K562 (cell line): ENCODE measurements at regions not wholly inside any gene's neighbourhood (a gene's known extent, or its start where the extent isn't known, plus 50 kb on each side); places are given as distances from the start of the nearest gene placed in this dataset.
A peak's percentile ranks its signal among the peaks of the same experiment; 100 is the strongest.

Experiments
- CBFA2T3 ChIP-seq: fragments of 450-650 bp; IDR thresholded peaks from 2 replicates; pipeline ENCODE4 v1.6.1; 2017
- EWSR1 ChIP-seq: fragments of 450-650 bp; IDR thresholded peaks from 2 replicates; pipeline ENCODE4 v1.6.1; 2018; ENCODE audit warnings: borderline replicate concordance, mild to moderate bottlenecking, low read depth, moderate library complexity; ENCODE audit not compliant: partially characterized antibody
- HMBOX1 ChIP-seq: sonication (generic); IDR thresholded peaks from 2 replicates; pipeline ENCODE4 v1.6.1; 2016
- MAFF ChIP-seq: IDR thresholded peaks from 2 replicates; pipeline ENCODE4 v1.6.1; 2012; ENCODE audit warnings: low read length, improper control_type of control experiment
- MAFG ChIP-seq: fragments of 450-650 bp; conservative IDR thresholded peaks from 2 replicates; pipeline ENCODE4 v1.6.1; 2016; ENCODE audit warnings: missing genetic modification characterization, missing compliant biosample characterization
- MED1 ChIP-seq: sonication (generic); formaldehyde crosslinking; IDR thresholded peaks from 2 replicates; pipeline ENCODE4 v1.8.1; 2023; ENCODE audit warnings: missing genetic modification reagents, borderline replicate concordance
- SMAD4 ChIP-seq: fragments of 250-450 bp; sonication (Bioruptor Pico); conservative IDR thresholded peaks from 2 replicates; pipeline ENCODE4 v1.8.0; 2021; ENCODE audit warnings: inconsistent platforms, mild to moderate bottlenecking, moderate library complexity
- SRSF3 ChIP-seq: fragments of 200-400 bp; formaldehyde crosslinking; IDR thresholded peaks from 2 replicates; pipeline ENCODE4 v1.6.1; 2016; ENCODE audit warnings: mild to moderate bottlenecking, low read length, moderate library complexity; ENCODE audit not compliant: insufficient read depth
- SUPT5H ChIP-seq: fragments of 450-650 bp; IDR thresholded peaks from 2 replicates; pipeline ENCODE4 v1.6.1; 2016
- UBTF ChIP-seq, 2 experiments: IDR thresholded peaks; 2 replicates each; pipeline ENCODE4 v1.6.1; 2012; ENCODE audit warnings: improper control_type of control experiment in 2 of 2, low read depth in 2 of 2, low read length in 2 of 2, borderline replicate concordance in 1 of 2
- ZBTB26 ChIP-seq: fragments of 450-650 bp; formaldehyde crosslinking; IDR thresholded peaks from 2 replicates; pipeline ENCODE4 v1.4.0; 2022; ENCODE audit warnings: missing genetic modification characterization
- ZMIZ1 ChIP-seq, 2 experiments: fragments of 150-350 bp in 1 of 2; IDR thresholded peaks; 2 replicates each; pipeline ENCODE4 v1.6.1; 2012 to 2016; ENCODE audit warnings: low read depth in 2 of 2, low read length in 2 of 2, mild to moderate bottlenecking in 1 of 2, moderate library complexity in 1 of 2
- ZNF143 ChIP-seq: sonication (generic); formaldehyde crosslinking; IDR thresholded peaks from 2 replicates; pipeline ENCODE4 v1.9.0; 2022; ENCODE audit warnings: mild to moderate bottlenecking, missing genetic modification reagents
- ZNF316 ChIP-seq: fragments of 450-650 bp; IDR thresholded peaks from 2 replicates; pipeline ENCODE4 v1.6.1; 2016
- ZNF507 ChIP-seq: conservative IDR thresholded peaks from 2 replicates; pipeline ENCODE4 v1.6.1; 2017; ENCODE audit warnings: missing genetic modification characterization, missing compliant biosample characterization
- ZNF518B ChIP-seq: fragments of 250-450 bp; sonication (Bioruptor Pico); IDR thresholded peaks from 2 replicates; pipeline ENCODE4 v1.5.0; 2021; ENCODE audit warnings: mild to moderate bottlenecking, moderate library complexity

- TF ChIP-seq ZNF518B (CRISPR knock-in tag) (no peak), UBTF (IDR thresholded peaks at IDR 0.05; ENCODE audit: borderline replicate concordance in 1 of 2, low read depth in 2 of 2, low read length in 2 of 2) (no peak), ZBTB26 (CRISPR knock-in tag) (no peak), MAFF (peak; percentile 59), ZMIZ1 (IDR thresholded peaks at IDR 0.05; ENCODE audit: low read depth in 2 of 2, low read length in 2 of 2) (no peak), SMAD4 (CRISPR knock-in tag) (no peak), HMBOX1 (no peak), ZNF316 (peak; percentile 73), ZNF507 (tag) (no peak), SUPT5H (no peak), MED1 (no peak), MAFG (tag) (peak; percentile 54; the same call in 1 of the 2 replicates), CBFA2T3 (no peak), SRSF3 (no peak), EWSR1 (no peak), ZNF143 (CRISPR knock-in tag) (no peak)
These were observed 213.8 kb upstream of the PROX1 start (continued) for GRCh38 chr1:213773975-213774374.
